Transverse colon (tissue), 4 donors: ENCODE measurements at regions not wholly inside any gene's neighbourhood (a gene's known extent, or its start where the extent isn't known, plus 50 kb on each side); places are given as distances from the start of the nearest gene placed in this dataset.
"Not testable (repeated sequence)": the region's sequence is repeated elsewhere in the genome, so short reads cannot be mapped to it uniquely, and the experiment has no call there.

Source experiments
- DNase-seq: peaks from one replicate; pipeline ENCODE4 v3.0.0-alpha.2; 2019
- H3K27ac ChIP-seq, 4 donors: fragments of 200-600 bp; sonication (generic); 2 replicates each; pipeline ENCODE4 v1.5.1; 2016 to 2018; ENCODE audit warnings: inconsistent platforms in 4 of 4
- H3K27me3 ChIP-seq: fragments of 200-600 bp; sonication (generic); 2 replicates; pipeline ENCODE4 v1.5.1; 2017; ENCODE audit warnings: inconsistent platforms
- H3K36me3 ChIP-seq, 4 donors: fragments of 200-600 bp; sonication (generic); 2 replicates each; pipeline ENCODE4 v1.5.1; 2017 to 2019; ENCODE audit warnings: inconsistent platforms in 4 of 4
- H3K4me1 ChIP-seq, 4 donors: fragments of 200-600 bp; sonication (generic); 2 replicates each; pipeline ENCODE4 v1.5.1; 2017 to 2020; ENCODE audit warnings: inconsistent platforms in 4 of 4
- H3K4me3 ChIP-seq, 4 donors: fragments of 200-600 bp; sonication (generic); 1 replicate in 1 of 4; 2 replicates in 3 of 4; pipeline versions ENCODE4 v1.5.1 to v1.6.1; 2017 to 2019; ENCODE audit warnings: inconsistent platforms in 4 of 4
- H3K9me3 ChIP-seq, 2 donors: fragments of 200-600 bp; sonication (generic); 2 replicates each; pipeline ENCODE4 v1.5.1; 2017 to 2019; ENCODE audit warnings: inconsistent platforms in 2 of 2
- EP300 ChIP-seq: sonication (generic); formaldehyde crosslinking; IDR thresholded peaks from one replicate; pipeline ENCODE4 v1.6.1; 2017; ENCODE audit warnings: antibody characterized with exemption, low read depth
- POLR2A ChIP-seq: fragments of 450-650 bp; IDR thresholded peaks from one replicate; pipeline ENCODE4 v1.6.1; 2016; ENCODE audit warnings: antibody characterized with exemption, mild to moderate bottlenecking, moderate library complexity
- POLR2AphosphoS5 ChIP-seq, 3 donors: sonication (generic); formaldehyde crosslinking; IDR thresholded peaks; one replicate each; pipeline ENCODE4 v1.6.1; 2016; ENCODE audit warnings: antibody characterized with exemption in 3 of 3
- WGBS, 2 donors: methylation state at CpG; one replicate each; pipeline ENCODE4 v1.1.5; 2018; ENCODE audit warnings: low coverage in 1 of 2; 5-methylcytosine and 5-hydroxymethylcytosine counted together
- in situ Hi-C, 4 donors: fragments of 200-750 bp; cut with MboI; loops; one replicate each; pipeline versions ENCODE4 v1.15.0 to v1.15.1; 2017; ENCODE audit warnings: low sequenced_read_pairs in 3 of 4, low pct_ligation_motif_present in 1 of 4, low pct_unique_long_range_greater_than_20kb in 1 of 4
- intact Hi-C: fragments of 100-400 bp; cut with DNase I; formaldehyde crosslinking; loops from one replicate; pipeline ENCODE4 v1.15.1; 2023; ENCODE audit warnings: low total_unique reads
- TF ChIP-seq, protein P1 (sequence below), 5 experiments: fragments of 200-600 bp in 3 of 5; fragments of 450-650 bp in 2 of 5; sonication (generic) in 3 of 5; IDR thresholded peaks; 1 replicate in 2 of 5; 2 replicates in 3 of 5; pipeline ENCODE4 v1.5.1; 2016 to 2017; ENCODE audit warnings: antibody characterized with exemption in 5 of 5, inconsistent platforms in 3 of 5, mild to moderate bottlenecking in 2 of 5, moderate library complexity in 1 of 5

- WGBS, 2 donors, result 80 to 84% methylated on average over 1 to 4 of the region's 4 CpGs
- Histone ChIP-seq H3K27ac (no peak overlapping the region), H3K9me3 (no peaks in the 10 kb centered on the region), H3K4me3 (no peak overlapping the region), H3K36me3 (no peaks in the 10 kb centered on the region), H3K4me1 (no peaks in the 10 kb centered on the region), H3K27me3 (no peaks in the 10 kb centered on the region)
- intact Hi-C loops, result no loop called here
- TF ChIP-seq POLR2A, result no peak
- TF ChIP-seq POLR2AphosphoS5 (IDR thresholded peaks at IDR 0.05), result no peak
- TF ChIP-seq EP300, result no peak
- TF ChIP-seq, protein P1, sequence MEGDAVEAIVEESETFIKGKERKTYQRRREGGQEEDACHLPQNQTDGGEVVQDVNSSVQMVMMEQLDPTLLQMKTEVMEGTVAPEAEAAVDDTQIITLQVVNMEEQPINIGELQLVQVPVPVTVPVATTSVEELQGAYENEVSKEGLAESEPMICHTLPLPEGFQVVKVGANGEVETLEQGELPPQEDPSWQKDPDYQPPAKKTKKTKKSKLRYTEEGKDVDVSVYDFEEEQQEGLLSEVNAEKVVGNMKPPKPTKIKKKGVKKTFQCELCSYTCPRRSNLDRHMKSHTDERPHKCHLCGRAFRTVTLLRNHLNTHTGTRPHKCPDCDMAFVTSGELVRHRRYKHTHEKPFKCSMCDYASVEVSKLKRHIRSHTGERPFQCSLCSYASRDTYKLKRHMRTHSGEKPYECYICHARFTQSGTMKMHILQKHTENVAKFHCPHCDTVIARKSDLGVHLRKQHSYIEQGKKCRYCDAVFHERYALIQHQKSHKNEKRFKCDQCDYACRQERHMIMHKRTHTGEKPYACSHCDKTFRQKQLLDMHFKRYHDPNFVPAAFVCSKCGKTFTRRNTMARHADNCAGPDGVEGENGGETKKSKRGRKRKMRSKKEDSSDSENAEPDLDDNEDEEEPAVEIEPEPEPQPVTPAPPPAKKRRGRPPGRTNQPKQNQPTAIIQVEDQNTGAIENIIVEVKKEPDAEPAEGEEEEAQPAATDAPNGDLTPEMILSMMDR (IDR thresholded peaks at IDR 0.05), result no peak
- in situ Hi-C loops, result no loop called here
- DNase-seq, result no peak
Observed at GRCh38 chr2:226169751-226170581, 629.7 kb downstream of the IRS1 start.

GRCh38 chr2:226168496-226169160 is 631.0 kb downstream of the IRS1 start:
- Histone ChIP-seq H3K27me3 (no peaks in the 10 kb centered on the region), H3K36me3 (no peaks in the 10 kb centered on the region), H3K27ac (no peak overlapping the region), H3K9me3 (no peaks in the 10 kb centered on the region), H3K4me3 (no peak overlapping the region), H3K4me1 (no peaks in the 10 kb centered on the region)
- TF ChIP-seq EP300 (no peak), POLR2A (no peak), POLR2AphosphoS5 (IDR thresholded peaks at IDR 0.05) (no peak)
- TF ChIP-seq, protein P1 (IDR thresholded peaks at IDR 0.05), result no peak
- 85 to 91% methylated on average over 4 of the region's 4 CpGs for WGBS, 2 donors
- DNase-seq, result no peak
- in situ Hi-C loops (no loop called here), intact Hi-C loops (no loop called here)

GRCh38 chr2:226164512-226164911 is 635.1 kb downstream of the IRS1 start:
- intact Hi-C loops (no loop called here), in situ Hi-C loops (no loop called here)
- Histone ChIP-seq H3K4me1 (no peaks in the 10 kb centered on the region), H3K36me3 (no peaks in the 10 kb centered on the region), H3K27ac (no peak overlapping the region), H3K4me3 (no peak overlapping the region), H3K9me3 (no peaks in the 10 kb centered on the region), H3K27me3 (no peaks in the 10 kb centered on the region)
- TF ChIP-seq POLR2A (no peak), EP300 (no peak), POLR2AphosphoS5 (IDR thresholded peaks at IDR 0.05) (no peak)
- TF ChIP-seq, protein P1 (IDR thresholded peaks at IDR 0.05), result no peak
- no peak for DNase-seq
- WGBS, 2 donors, result 91% methylated on average over 1 of the region's 1 CpG; no CpG with 5 or more reads in 1 of the 2 donors

GRCh38 chr2:226160617-226161016 is 639.0 kb downstream of the IRS1 start:
- intact Hi-C loops, H3K36me3 ChIP-seq, H3K4me1 ChIP-seq, H3K4me3 ChIP-seq, H3K27me3 ChIP-seq, H3K27ac ChIP-seq, in situ Hi-C loops, DNase-seq, H3K9me3 ChIP-seq: not testable (repeated sequence)
- 67 to 89% methylated on average over 1 to 4 of the region's 4 CpGs for WGBS, 2 donors
